ENCODE measurements at regions not wholly inside any gene's neighbourhood (a gene's known extent, or its start where the extent isn't known, plus 50 kb on each side); places are given as distances from the start of the nearest gene placed in this dataset.
A peak's percentile ranks its signal among the peaks of the same experiment; 100 is the strongest.

- Histone ChIP-seq H3K27me3 (replicated peaks in 1 of 7) (peaks cover 0 to 9% (median 0%) of the 10 kb centered on the region in 7 donors), H3K9me3 (no peaks in the 10 kb centered on the region), H3K36me3 (no peaks in the 10 kb centered on the region), H3K4me1 (peaks cover 0 to 18% (median 7%) of the 10 kb centered on the region in 6 donors), H3K4me3 (no peak overlapping the region), H3K27ac (peak overlapping the region in 1 of 8 donors; percentile 10)
- DNase-seq: no peak
- TF ChIP-seq CTCF (IDR thresholded peaks at IDR 0.05 in 8 of 11, conservative IDR thresholded peaks at IDR 0.05 in 3 of 11) (no peak), POLR2AphosphoS5 (IDR thresholded peaks at IDR 0.05) (peak in 1 of 3 donors; percentile 40)
- intact Hi-C loops (cut with DNase I; ENCODE audit: low total_unique reads): no loop called here
- WGBS, 5 donors: 74 to 89% (median 76%) methylated on average over 14 of the region's 14 CpGs
These were observed 77.5 kb upstream of the ASB18 start for GRCh38 chr2:236341721-236342120.

DNA sequence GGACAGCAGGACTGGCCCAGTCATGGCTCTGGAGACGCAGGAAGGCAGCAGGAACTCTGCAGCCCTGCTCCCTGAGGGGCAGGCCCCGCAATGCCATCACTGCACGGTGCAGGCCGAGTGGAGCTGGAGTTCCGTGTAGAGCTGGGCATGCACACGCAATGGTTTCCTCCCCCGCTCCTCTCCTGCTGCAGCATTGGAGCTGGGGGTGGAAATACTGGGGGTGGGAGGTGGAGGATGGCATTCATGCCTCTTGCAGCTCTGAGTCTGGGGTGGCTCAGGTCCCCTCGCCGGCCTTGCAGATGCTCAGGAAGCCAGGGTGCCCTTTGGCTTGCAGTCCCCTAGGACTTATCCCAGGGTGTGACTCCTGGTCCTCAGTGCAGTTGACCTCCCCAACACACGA lies 78.3 kb upstream of the ASB18 start:
- intact Hi-C loops (cut with DNase I; ENCODE audit: low total_unique reads): no loop called here
- Histone ChIP-seq H3K4me3 (no peak overlapping the region), H3K27ac (no peak overlapping the region), H3K4me1 (peaks cover 0 to 18% (median 7%) of the 10 kb centered on the region in 6 donors), H3K27me3 (replicated peaks in 1 of 7) (peaks cover 0 to 9% (median 0%) of the 10 kb centered on the region in 7 donors), H3K9me3 (no peaks in the 10 kb centered on the region), H3K36me3 (no peaks in the 10 kb centered on the region)
- no peak for DNase-seq
- WGBS, 5 donors: 78 to 94% (median 88%) methylated on average over 3 to 10 of the region's 10 CpGs
- TF ChIP-seq POLR2A (IDR thresholded peaks at IDR 0.05): no peak
- no peak for TF ChIP-seq CTCF (IDR thresholded peaks at IDR 0.05 in 8 of 11, conservative IDR thresholded peaks at IDR 0.05 in 3 of 11)
- TF ChIP-seq POLR2AphosphoS5 (IDR thresholded peaks at IDR 0.05): no peak

- WGBS, 5 donors: 89 to 97% (median 94%) methylated on average over 12 of the region's 12 CpGs
- DNase-seq: no peak
- intact Hi-C loops (cut with DNase I; ENCODE audit: low total_unique reads): no loop called here
These were observed 78.7 kb upstream of the ASB18 start for GRCh38 chr2:236342951-236343350.

DNA sequence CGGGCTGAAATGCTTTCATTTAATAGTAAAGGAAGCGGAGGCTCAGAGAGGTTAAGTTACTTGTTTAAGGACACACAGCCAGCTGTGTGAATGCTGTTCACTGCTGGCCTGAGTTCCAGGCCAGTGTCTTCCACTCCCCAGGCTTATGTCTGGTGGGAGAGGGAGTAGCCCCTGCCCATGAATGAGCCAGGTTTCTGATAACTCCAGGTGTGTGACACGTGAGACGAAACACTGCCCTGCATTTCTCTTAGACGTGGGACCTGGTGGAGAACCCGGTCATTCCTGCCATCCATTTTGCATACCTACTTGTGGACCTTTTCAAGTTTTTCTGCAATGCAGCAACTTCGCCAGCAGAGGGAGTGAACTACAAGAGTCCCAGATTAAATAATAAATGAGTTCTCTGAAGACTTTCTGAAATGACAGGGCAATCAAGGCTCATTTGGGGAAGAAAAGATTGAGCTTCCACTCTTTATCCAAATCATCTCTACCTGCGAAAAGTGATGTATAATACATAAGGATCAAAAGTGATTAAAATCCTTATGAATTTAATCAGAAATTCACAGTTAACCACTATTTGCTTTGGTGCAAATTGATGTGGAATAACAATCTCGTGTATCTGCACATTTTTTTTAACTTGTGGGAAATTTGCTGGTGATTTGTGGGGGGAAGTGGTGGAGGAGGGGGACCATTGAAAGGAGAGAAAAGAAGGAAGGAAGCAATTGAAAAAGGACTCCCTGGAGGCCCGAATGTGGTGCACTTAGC lies 79.4 kb upstream of the ASB18 start:
- 29 to 44% (median 36%) methylated on average over 9 to 10 of the region's 10 CpGs for WGBS, 5 donors

More at GRCh38 chr2:236342951-236343350, 78.7 kb upstream of the ASB18 start:
- Histone ChIP-seq H3K9me3 (no peaks in the 10 kb centered on the region), H3K27ac (no peak overlapping the region), H3K36me3 (no peaks in the 10 kb centered on the region), H3K4me3 (no peak overlapping the region), H3K27me3 (replicated peaks in 1 of 7) (peaks cover 0 to 9% (median 0%) of the 10 kb centered on the region in 7 donors), H3K4me1 (peaks cover 0 to 16% (median 7%) of the 10 kb centered on the region in 6 donors)
- TF ChIP-seq POLR2AphosphoS5 (IDR thresholded peaks at IDR 0.05): no peak

More for the DNA sequence above, 79.4 kb upstream of the ASB18 start:
- no peak overlapping the region for H3K27ac ChIP-seq
- peaks cover 0 to 12% (median 0%) of the 10 kb centered on the region in 7 donors for H3K27me3 ChIP-seq (replicated peaks in 1 of 7)
- H3K4me3 ChIP-seq: no peak overlapping the region
- peaks cover 0 to 12% (median 5%) of the 10 kb centered on the region in 6 donors for H3K4me1 ChIP-seq
- DNase-seq: no peak
- no peaks in the 10 kb centered on the region for H3K36me3 ChIP-seq
- TF ChIP-seq POLR2A (IDR thresholded peaks at IDR 0.05) (no peak), CTCF (IDR thresholded peaks at IDR 0.05 in 8 of 11, conservative IDR thresholded peaks at IDR 0.05 in 3 of 11) (peak in 10 of 11 experiments; percentile 58 to 86 (median 76)), POLR2AphosphoS5 (IDR thresholded peaks at IDR 0.05) (no peak)
- H3K9me3 ChIP-seq: no peaks in the 10 kb centered on the region
- intact Hi-C loops (cut with DNase I; ENCODE audit: low total_unique reads): no loop called here
